ENCODE measurements at regions not wholly inside any gene's neighbourhood (a gene's known extent, or its start where the extent isn't known, plus 50 kb on each side); places are given as distances from the start of the nearest gene placed in this dataset.

DNA sequence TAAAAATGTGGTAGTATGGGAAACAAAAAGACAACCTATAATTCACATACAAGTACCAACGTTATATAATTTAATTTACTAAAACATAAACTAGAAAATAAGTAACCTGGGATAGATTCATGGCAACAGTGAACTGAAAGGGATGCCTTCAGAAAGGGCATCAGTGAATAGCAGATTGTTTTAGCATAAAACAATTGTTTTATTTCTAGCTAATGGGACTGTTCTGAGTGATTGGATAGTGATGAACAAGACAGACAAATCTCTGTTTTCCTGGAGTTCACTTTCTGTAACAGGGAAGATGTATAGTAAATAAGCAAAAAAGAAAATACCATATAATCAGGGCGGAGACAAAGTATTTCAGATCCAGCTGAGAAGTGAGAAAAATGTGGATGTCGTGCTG is 379.1 kb upstream of the SPOCK3 start:
- no peak overlapping the region for H4K91ac ChIP-seq (replicated peaks; ENCODE audit: insufficient read length, low read length)
- H3K9me3 ChIP-seq (ENCODE audit: insufficient read depth in 2 of 2, low read depth in 1 of 2, low read length in 1 of 2), result no peaks in the 10 kb centered on the region
- H2BK120ac ChIP-seq (replicated peaks; ENCODE audit: low read depth, low read length), result no peak overlapping the region
- no peaks in the 10 kb centered on the region for H3K4me1 ChIP-seq (replicated peaks in 1 of 4; ENCODE audit: control insufficient read depth in 3 of 4, insufficient read depth in 4 of 4, low read length in 3 of 4)
- H3K4ac ChIP-seq (replicated peaks; ENCODE audit: insufficient read length, low read depth, low read length), result no peak overlapping the region
- H3K27ac ChIP-seq (ENCODE audit: low read depth, low read length), result no peak overlapping the region
- H3K27me3 ChIP-seq (replicated peaks in 1 of 4; ENCODE audit: control insufficient read depth in 3 of 4, extremely low read depth in 1 of 4, insufficient read depth in 3 of 4, low read length in 3 of 4), result no peaks in the 10 kb centered on the region
- no peaks in the 10 kb centered on the region for H3K79me1 ChIP-seq (ENCODE audit: low read depth, low read length)
- no peak overlapping the region for H3K9ac ChIP-seq (replicated peaks in 1 of 4; ENCODE audit: extremely low read depth in 1 of 4, low read depth in 3 of 4, low read length in 3 of 4)
- no peaks in the 10 kb centered on the region for H3K79me2 ChIP-seq (ENCODE audit: control insufficient read depth in 1 of 2, insufficient read depth in 2 of 2, low read length in 2 of 2)
- no peak overlapping the region for H2BK15ac ChIP-seq (ENCODE audit: low read length)
- H2BK20ac ChIP-seq (ENCODE audit: low read length), result no peak overlapping the region
- no peaks in the 10 kb centered on the region for H4K20me1 ChIP-seq (replicated peaks in 1 of 2; ENCODE audit: control insufficient read depth in 1 of 2, insufficient read depth in 2 of 2, low read length in 2 of 2)
- no peak overlapping the region for H2BK5ac ChIP-seq (ENCODE audit: low read depth, low read length)
- no peak overlapping the region for H2BK12ac ChIP-seq (ENCODE audit: low read depth, low read length)
- H3K56ac ChIP-seq (replicated peaks; ENCODE audit: insufficient read length, low read depth, low read length), result no peak overlapping the region
- no peak overlapping the region for H3K14ac ChIP-seq (ENCODE audit: insufficient read length)
- H3K36me3 ChIP-seq (ENCODE audit: control insufficient read depth in 2 of 4, insufficient read depth in 4 of 4, low read length in 3 of 4), result no peaks in the 10 kb centered on the region
- no peak overlapping the region for H4K8ac ChIP-seq (ENCODE audit: extremely low read depth, insufficient read depth, low read length)
- H2AFZ ChIP-seq (ENCODE audit: low read length), result no peak overlapping the region
- POLR2A ChIA-PET (ENCODE audit: partially characterized antibody), result no interaction called here
- FAIRE-seq, result no peak
- no peak for DNase-seq (ENCODE audit: low read depth in 1 of 2, low spot score in 2 of 2)
- no peak overlapping the region for H3K18ac ChIP-seq (ENCODE audit: extremely low read depth, low read length)
- no peak overlapping the region for H3K23ac ChIP-seq (ENCODE audit: insufficient read length)
- H3K4me2 ChIP-seq (ENCODE audit: insufficient read depth in 1 of 2, low read depth in 2 of 2, low read length in 2 of 2), result no peak overlapping the region
- no peak overlapping the region for H4K5ac ChIP-seq (ENCODE audit: insufficient read length, low read depth, low read length)
- CTCF ChIA-PET (ENCODE audit: partially characterized antibody), result no interaction called here
- no peak overlapping the region for H3K4me3 ChIP-seq (ENCODE audit: extremely low read depth in 1 of 4, insufficient read depth in 2 of 4, low read depth in 3 of 4, low read length in 4 of 4)
- no peak overlapping the region for H2AK5ac ChIP-seq (ENCODE audit: low read depth, low read length)
- TF ChIP-seq SIN3A (conservative IDR thresholded peaks at IDR 0.05 in 1 of 2, IDR thresholded peaks at IDR 0.05 in 1 of 2; ENCODE audit: low read depth in 1 of 2, low read length in 2 of 2) (no peak), JUND (IDR thresholded peaks at IDR 0.05; ENCODE audit: low read length) (no peak), TCF12 (IDR thresholded peaks at IDR 0.05; ENCODE audit: low read depth, low read length) (no peak), POU5F1 (IDR thresholded peaks at IDR 0.05; ENCODE audit: low read depth, low read length) (no peak)
- H3K23me2 ChIP-seq (ENCODE audit: low read depth, low read length), result peaks cover 2% of the 10 kb centered on the region; the same call in 1 of the 2 replicates
- 94% methylated on average over 3 of the region's 3 CpGs; no CpG with 5 or more reads in 1 of the 2 experiments for WGBS, 2 experiments (ENCODE audit: extremely low coverage in 1 of 2, insufficient coverage in 1 of 2, insufficient read length in 1 of 2, insufficient replicate concordance in 2 of 2, low coverage in 1 of 2, low lambda C conversion rate in 2 of 2, missing lambda C conversion rate in 1 of 2)
